SJCRH30 (cell line): ENCODE measurements at regions not wholly inside any gene's neighbourhood (a gene's known extent, or its start where the extent isn't known, plus 50 kb on each side); places are given as distances from the start of the nearest gene placed in this dataset.
"Not testable (repeated sequence)": the region's sequence is repeated elsewhere in the genome, so short reads cannot be mapped to it uniquely, and the experiment has no call there.

ENCODE experiments used
- DNase-seq, 2 experiments: peaks; one replicate each; pipeline ENCODE4 v3.0.0-alpha.2; 2015 to 2020
- H3K27ac ChIP-seq: fragments of 250-450 bp; sonication (Bioruptor Pico); 2 replicates; pipeline ENCODE4 v1.5.1; 2020; ENCODE audit warnings: mild to moderate bottlenecking, moderate library complexity
- H3K27me3 ChIP-seq: fragments of 250-450 bp; sonication (Bioruptor Pico); 2 replicates; pipeline ENCODE4 v1.5.1; 2020; ENCODE audit warnings: mild to moderate bottlenecking, moderate library complexity
- H3K36me3 ChIP-seq: fragments of 250-450 bp; sonication (Bioruptor Pico); 2 replicates; pipeline ENCODE4 v1.5.1; 2020; ENCODE audit warnings: mild to moderate bottlenecking, moderate library complexity
- H3K4me1 ChIP-seq: fragments of 250-450 bp; sonication (Bioruptor Pico); 2 replicates; pipeline ENCODE4 v1.5.1; 2020; ENCODE audit warnings: mild to moderate bottlenecking, moderate library complexity
- H3K4me3 ChIP-seq: fragments of 250-450 bp; sonication (Bioruptor Pico); 2 replicates; pipeline ENCODE4 v1.5.1; 2020; ENCODE audit warnings: mild to moderate bottlenecking, moderate library complexity
- H3K9me3 ChIP-seq: fragments of 250-450 bp; sonication (Bioruptor Pico); replicated peaks from 2 replicates; pipeline ENCODE4 v1.5.1; 2020; ENCODE audit warnings: mild to moderate bottlenecking, moderate library complexity

- H3K27ac ChIP-seq = no peak overlapping the region
- H3K27me3 ChIP-seq = no peaks in the 10 kb centered on the region
- no peak for DNase-seq
- no peak overlapping the region for H3K4me3 ChIP-seq
- no peaks in the 10 kb centered on the region for H3K36me3 ChIP-seq
- no peaks in the 10 kb centered on the region for H3K9me3 ChIP-seq
- no peaks in the 10 kb centered on the region for H3K4me1 ChIP-seq
Observed at GRCh38 chr6:3617681-3618311, 133.7 kb downstream of the PXDC1 start.

GRCh38 chr6:3617192-3617631, 134.3 kb downstream of the PXDC1 start:
- peak in 1 of 2 experiments; percentile 26 for DNase-seq
- Histone ChIP-seq H3K36me3 (no peaks in the 10 kb centered on the region), H3K4me3 (no peak overlapping the region), H3K4me1 (no peaks in the 10 kb centered on the region), H3K9me3 (no peaks in the 10 kb centered on the region), H3K27me3 (no peaks in the 10 kb centered on the region), H3K27ac (no peak overlapping the region)

GRCh38 chr6:3616565-3617176, 134.8 kb downstream of the PXDC1 start:
- Histone ChIP-seq H3K9me3 (no peaks in the 10 kb centered on the region), H3K27ac (no peak overlapping the region), H3K4me3 (no peak overlapping the region), H3K36me3 (no peaks in the 10 kb centered on the region), H3K4me1 (no peaks in the 10 kb centered on the region), H3K27me3 (no peaks in the 10 kb centered on the region)
- no peak for DNase-seq

GRCh38 chr6:3615391-3616380, 135.8 kb downstream of the PXDC1 start:
- Histone ChIP-seq H3K27ac (no peak overlapping the region), H3K9me3 (no peaks in the 10 kb centered on the region), H3K4me3 (no peak overlapping the region), H3K36me3 (no peaks in the 10 kb centered on the region), H3K4me1 (no peaks in the 10 kb centered on the region), H3K27me3 (no peaks in the 10 kb centered on the region)
- DNase-seq = no peak

- H3K9me3 ChIP-seq = no peaks in the 10 kb centered on the region
- H3K27ac ChIP-seq = no peak overlapping the region
- H3K27me3 ChIP-seq = no peaks in the 10 kb centered on the region
- no peak overlapping the region for H3K4me3 ChIP-seq
- DNase-seq = no peak
- H3K4me1 ChIP-seq = no peaks in the 10 kb centered on the region
- H3K36me3 ChIP-seq = no peaks in the 10 kb centered on the region
Observed at GRCh38 chr6:3614918-3615317, 136.6 kb downstream of the PXDC1 start.

- not testable (repeated sequence) for H3K9me3 ChIP-seq, H3K27me3 ChIP-seq, DNase-seq, H3K4me1 ChIP-seq, H3K27ac ChIP-seq, H3K4me3 ChIP-seq, H3K36me3 ChIP-seq
Observed at GRCh38 chr6:3613565-3613964, 137.9 kb downstream of the PXDC1 start.

- Histone ChIP-seq H3K36me3 (no peaks in the 10 kb centered on the region), H3K27ac (no peak overlapping the region), H3K9me3 (no peaks in the 10 kb centered on the region), H3K4me3 (no peak overlapping the region), H3K27me3 (no peaks in the 10 kb centered on the region), H3K4me1 (no peaks in the 10 kb centered on the region)
- DNase-seq = peak; percentile 4 to 9
Observed at GRCh38 chr6:3612341-3613041, 139.0 kb downstream of the PXDC1 start.

- Histone ChIP-seq H3K36me3 (no peaks in the 10 kb centered on the region), H3K27ac (no peak overlapping the region), H3K4me1 (no peaks in the 10 kb centered on the region), H3K27me3 (no peaks in the 10 kb centered on the region), H3K9me3 (no peaks in the 10 kb centered on the region), H3K4me3 (no peak overlapping the region)
- DNase-seq = no peak
Observed at GRCh38 chr6:3610921-3611320, 140.6 kb downstream of the PXDC1 start.

- Histone ChIP-seq H3K36me3 (no peaks in the 10 kb centered on the region), H3K9me3 (no peaks in the 10 kb centered on the region), H3K4me1 (no peaks in the 10 kb centered on the region), H3K4me3 (no peak overlapping the region), H3K27me3 (no peaks in the 10 kb centered on the region), H3K27ac (no peak overlapping the region)
- no peak for DNase-seq
Observed at GRCh38 chr6:3610206-3610605, 141.3 kb downstream of the PXDC1 start.

- H3K4me1 ChIP-seq = no peaks in the 10 kb centered on the region
- no peak overlapping the region for H3K27ac ChIP-seq
- H3K9me3 ChIP-seq = no peaks in the 10 kb centered on the region
- no peaks in the 10 kb centered on the region for H3K36me3 ChIP-seq
- H3K4me3 ChIP-seq = no peak overlapping the region
- no peaks in the 10 kb centered on the region for H3K27me3 ChIP-seq
- no peak for DNase-seq
Observed at GRCh38 chr6:3609388-3609787, 142.1 kb downstream of the PXDC1 start.

- H3K4me1 ChIP-seq = no peaks in the 10 kb centered on the region
- H3K27me3 ChIP-seq = no peaks in the 10 kb centered on the region
- no peak overlapping the region for H3K4me3 ChIP-seq
- DNase-seq = no peak
- no peaks in the 10 kb centered on the region for H3K9me3 ChIP-seq
- no peak overlapping the region for H3K27ac ChIP-seq
- no peaks in the 10 kb centered on the region for H3K36me3 ChIP-seq
Observed at GRCh38 chr6:3608159-3608558, 143.4 kb downstream of the PXDC1 start.

GRCh38 chr6:3607599-3607998, 143.9 kb downstream of the PXDC1 start:
- no peak overlapping the region for H3K4me3 ChIP-seq
- DNase-seq = no peak
- no peak overlapping the region for H3K27ac ChIP-seq
- H3K4me1 ChIP-seq = no peaks in the 10 kb centered on the region
- H3K27me3 ChIP-seq = no peaks in the 10 kb centered on the region
- H3K9me3 ChIP-seq = no peaks in the 10 kb centered on the region
- no peaks in the 10 kb centered on the region for H3K36me3 ChIP-seq

- Histone ChIP-seq H3K9me3 (no peaks in the 10 kb centered on the region), H3K27ac (no peak overlapping the region), H3K4me3 (no peak overlapping the region), H3K4me1 (no peaks in the 10 kb centered on the region), H3K36me3 (no peaks in the 10 kb centered on the region), H3K27me3 (no peaks in the 10 kb centered on the region)
- DNase-seq = no peak
Observed at GRCh38 chr6:3607171-3607570, 144.3 kb downstream of the PXDC1 start.

GRCh38 chr6:3603340-3604130, 146.7 kb upstream of the SLC22A23 start:
- Histone ChIP-seq H3K4me3 (no peak overlapping the region), H3K27me3 (no peaks in the 10 kb centered on the region), H3K9me3 (no peaks in the 10 kb centered on the region), H3K4me1 (no peaks in the 10 kb centered on the region), H3K27ac (no peak overlapping the region), H3K36me3 (no peaks in the 10 kb centered on the region)
- DNase-seq = no peak
